Mesodermal cell (in vitro differentiated cells): ENCODE measurements at regions not wholly inside any gene's neighbourhood (a gene's known extent, or its start where the extent isn't known, plus 50 kb on each side); places are given as distances from the start of the nearest gene placed in this dataset.

Source experiments
- H3K27ac ChIP-seq: 2 replicates; pipeline ENCODE4 v1.7.0; 2013; ENCODE audit warnings: mild to moderate bottlenecking, low read depth, low read length, moderate library complexity; ENCODE audit not compliant: severe bottlenecking
- H3K36me3 ChIP-seq: 2 replicates; pipeline ENCODE4 v1.7.1; 2013; ENCODE audit warnings: mild to moderate bottlenecking, low read length, moderate library complexity; ENCODE audit not compliant: control insufficient read depth, insufficient read depth
- H3K4me1 ChIP-seq: one replicate; pipeline ENCODE4 v1.7.1; 2013; ENCODE audit warnings: mild to moderate bottlenecking, low read length; ENCODE audit not compliant: insufficient read depth, control insufficient read depth, poor library complexity, severe bottlenecking
- H3K4me3 ChIP-seq: 2 replicates; pipeline ENCODE4 v1.7.0; 2013; ENCODE audit warnings: low read length, control low read depth, mild to moderate bottlenecking; ENCODE audit not compliant: insufficient read depth, poor library complexity, severe bottlenecking; ENCODE audit errors: extremely low read depth
- H3K9me3 ChIP-seq: 2 replicates; pipeline ENCODE4 v1.7.1; 2013; ENCODE audit warnings: mild to moderate bottlenecking, low read length, moderate library complexity; ENCODE audit not compliant: control insufficient read depth
- WGBS, 2 experiments: methylation state at CpG; one replicate each; pipeline ENCODE4 v1.1.5; 2013; ENCODE audit warnings: missing lambda C conversion rate in 2 of 2; ENCODE audit not compliant: insufficient coverage in 2 of 2; 5-methylcytosine and 5-hydroxymethylcytosine counted together

DNA sequence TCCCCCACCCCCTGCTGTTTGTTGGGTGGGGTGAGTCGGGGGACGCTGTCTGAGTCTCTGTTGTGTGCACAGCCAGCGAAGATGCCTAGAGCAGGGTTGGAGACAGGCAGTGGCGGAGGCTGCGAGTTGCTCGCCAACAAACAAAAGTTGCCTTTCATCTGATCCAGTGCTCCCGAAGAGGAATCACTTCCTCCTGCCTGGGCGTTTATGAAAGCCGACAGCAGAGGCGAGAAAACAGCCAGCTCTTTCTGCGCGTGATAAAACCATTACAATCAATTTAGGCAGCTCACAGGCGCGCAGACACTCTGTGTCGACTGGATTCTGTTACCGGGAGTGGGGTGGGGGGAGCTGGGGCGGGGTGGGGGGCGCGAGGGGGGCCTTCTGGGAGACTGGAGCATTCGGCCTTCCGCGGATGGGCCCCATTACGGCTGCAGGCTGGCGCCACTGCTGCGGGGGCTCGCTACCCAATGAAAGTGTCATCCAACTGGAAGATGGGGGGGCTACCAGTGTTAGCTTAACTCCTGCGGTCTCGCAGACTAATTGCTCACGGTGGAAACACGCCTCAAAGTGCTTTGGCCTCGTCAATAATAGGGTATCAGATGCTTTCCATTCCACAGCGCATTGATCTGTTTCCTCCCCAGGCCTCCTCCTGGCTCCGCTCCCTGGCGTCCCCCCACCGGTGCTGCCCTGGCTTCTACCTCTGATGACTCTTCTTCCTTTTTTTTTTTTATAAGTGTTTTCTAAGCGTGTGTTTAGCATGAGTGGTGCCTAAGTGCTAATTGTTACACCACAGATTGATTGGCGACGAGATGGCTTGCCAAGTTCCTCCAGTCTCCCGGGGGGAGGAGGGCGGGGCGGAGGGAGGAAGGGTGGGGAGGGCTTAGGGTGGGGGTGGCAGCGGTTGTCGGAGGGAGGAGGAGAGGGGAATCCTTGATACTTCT is 678.4 kb downstream of the MED13L start:
- no peaks in the 10 kb centered on the region for H3K9me3 ChIP-seq
- no peak overlapping the region for H3K4me3 ChIP-seq
- H3K36me3 ChIP-seq: no peaks in the 10 kb centered on the region
- WGBS, 2 experiments: 73 to 75% methylated on average over 16 to 18 of the region's 43 CpGs
- H3K4me1 ChIP-seq: peaks cover 6% of the 10 kb centered on the region
- H3K27ac ChIP-seq: no peak overlapping the region

DNA sequence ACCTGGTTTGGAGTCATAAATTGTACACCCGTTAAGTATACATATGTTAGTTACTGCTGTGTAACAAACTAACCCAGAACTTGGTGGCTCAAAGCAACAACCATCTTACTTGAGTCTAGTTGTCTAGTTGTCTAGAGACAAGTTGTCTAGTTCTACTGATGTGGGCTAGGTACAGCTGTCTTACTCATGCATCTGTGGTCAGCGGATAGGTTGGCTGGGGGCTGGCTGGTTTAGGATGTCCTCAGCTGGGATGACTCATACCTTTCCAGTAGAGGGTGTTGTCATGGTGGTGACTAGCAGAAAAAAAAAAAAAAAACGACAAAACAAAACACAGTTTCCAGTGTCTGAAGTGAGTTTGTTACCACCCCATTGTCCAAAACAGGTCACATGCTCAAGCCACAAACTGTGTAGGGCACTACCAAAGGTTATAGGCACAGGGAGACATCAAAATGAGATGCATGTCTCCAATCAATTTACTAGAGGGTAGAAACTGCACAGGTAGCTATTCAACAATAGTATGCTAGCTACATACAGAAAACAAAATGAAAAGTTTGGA is 680.3 kb downstream of the MED13L start:
- H3K4me1 ChIP-seq: peaks cover 6% of the 10 kb centered on the region
- H3K27ac ChIP-seq: no peak overlapping the region
- no CpG with 5 or more reads among the region's 3 CpGs for WGBS, 2 experiments
- H3K9me3 ChIP-seq: no peaks in the 10 kb centered on the region
- H3K36me3 ChIP-seq: no peaks in the 10 kb centered on the region
- H3K4me3 ChIP-seq: no peak overlapping the region

DNA sequence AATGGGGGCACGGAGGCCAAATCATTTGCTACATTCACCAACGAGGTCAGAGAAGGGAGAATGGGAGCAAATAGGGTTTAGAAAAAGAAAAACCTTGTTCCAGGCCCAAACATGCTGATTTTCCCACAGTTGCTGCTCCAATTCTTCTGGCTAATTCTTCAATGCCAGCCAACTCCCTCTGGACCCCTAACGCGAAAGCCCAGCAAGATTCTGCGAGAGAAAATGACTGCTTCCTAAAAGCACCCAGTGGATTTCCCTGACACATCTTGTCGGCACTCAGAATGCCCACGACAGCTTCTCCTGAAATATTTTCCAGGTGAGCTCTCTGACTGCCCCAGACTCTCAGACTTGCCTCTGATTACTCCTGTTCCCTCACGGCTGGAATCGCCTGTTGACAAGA is 689.4 kb downstream of the MED13L start:
- no peaks in the 10 kb centered on the region for H3K4me1 ChIP-seq
- no peak overlapping the region for H3K27ac ChIP-seq
- no peak overlapping the region for H3K4me3 ChIP-seq
- H3K9me3 ChIP-seq: no peaks in the 10 kb centered on the region
- WGBS, 2 experiments: 86 to 93% methylated on average over 7 to 8 of the region's 9 CpGs
- H3K36me3 ChIP-seq: no peaks in the 10 kb centered on the region

DNA sequence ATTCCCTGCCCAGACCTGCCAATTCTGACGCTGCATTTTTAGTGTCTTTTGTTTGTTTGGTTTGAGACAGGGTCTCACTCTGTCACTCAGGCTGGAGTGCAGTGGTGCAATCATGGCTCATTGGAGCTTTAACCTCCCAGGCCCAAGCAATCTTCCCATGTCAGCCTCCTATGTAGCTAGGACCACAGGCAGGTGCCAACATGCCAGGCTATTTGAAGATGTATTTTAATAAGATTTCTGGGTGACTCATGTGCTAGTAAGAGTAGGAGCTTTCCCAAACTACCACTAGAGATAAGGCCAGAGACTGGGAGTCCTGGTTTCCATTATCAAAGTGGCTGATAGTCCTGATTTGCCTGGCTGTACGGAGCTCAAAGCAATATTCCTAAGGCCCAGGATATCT is 693.3 kb downstream of the MED13L start:
- Histone ChIP-seq H3K4me1 (no peaks in the 10 kb centered on the region), H3K36me3 (no peaks in the 10 kb centered on the region), H3K9me3 (no peaks in the 10 kb centered on the region), H3K4me3 (no peak overlapping the region), H3K27ac (no peak overlapping the region)
- WGBS, 2 experiments: 86 to 100% methylated on average over 1 to 2 of the region's 2 CpGs

DNA sequence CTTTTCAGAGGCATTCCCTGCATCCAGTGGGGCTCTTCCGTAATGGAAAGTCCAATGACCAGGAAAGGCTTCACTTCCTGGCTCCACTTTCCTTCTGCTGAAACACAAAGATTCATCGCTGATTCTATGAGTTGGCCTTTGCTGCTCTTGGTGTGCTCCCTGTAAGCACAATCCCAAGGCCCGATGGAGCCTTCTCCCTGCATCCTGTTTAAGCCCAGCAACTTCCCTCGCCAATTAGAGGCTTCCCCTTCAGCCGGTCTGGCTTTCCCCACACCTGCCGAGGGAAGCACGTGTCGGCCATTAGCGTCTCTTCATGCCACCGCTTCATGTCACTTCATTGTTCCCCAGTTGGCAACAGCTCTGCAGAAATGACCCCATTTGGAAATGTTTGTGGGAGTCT is 693.9 kb downstream of the MED13L start:
- Histone ChIP-seq H3K4me1 (no peaks in the 10 kb centered on the region), H3K27ac (no peak overlapping the region), H3K9me3 (no peaks in the 10 kb centered on the region), H3K36me3 (no peaks in the 10 kb centered on the region), H3K4me3 (no peak overlapping the region)
- 85 to 93% methylated on average over 6 to 10 of the region's 10 CpGs for WGBS, 2 experiments

DNA sequence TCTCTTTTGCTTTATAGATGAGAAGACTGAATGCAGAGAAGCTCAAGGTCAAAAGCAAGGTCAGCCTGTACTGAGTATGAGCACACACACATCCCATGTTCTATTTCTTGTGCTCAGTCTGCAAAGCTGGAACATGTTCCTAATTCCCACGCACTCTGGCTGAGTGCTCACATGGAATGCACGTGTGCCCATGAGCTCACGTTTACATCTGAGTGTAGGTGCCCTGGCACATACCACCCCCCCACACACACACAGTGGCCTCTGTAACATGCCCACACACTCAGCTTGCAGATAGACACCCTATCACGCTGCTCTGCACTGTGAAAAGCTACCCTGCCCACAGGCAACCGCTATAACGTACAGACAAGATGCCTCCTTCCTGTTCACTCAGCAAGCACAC is 700.1 kb downstream of the MED13L start:
- Histone ChIP-seq H3K36me3 (no peaks in the 10 kb centered on the region), H3K4me3 (no peak overlapping the region), H3K27ac (no peak overlapping the region), H3K4me1 (no peaks in the 10 kb centered on the region), H3K9me3 (no peaks in the 10 kb centered on the region)
- WGBS, 2 experiments: 79 to 92% methylated on average over 3 to 6 of the region's 6 CpGs

DNA sequence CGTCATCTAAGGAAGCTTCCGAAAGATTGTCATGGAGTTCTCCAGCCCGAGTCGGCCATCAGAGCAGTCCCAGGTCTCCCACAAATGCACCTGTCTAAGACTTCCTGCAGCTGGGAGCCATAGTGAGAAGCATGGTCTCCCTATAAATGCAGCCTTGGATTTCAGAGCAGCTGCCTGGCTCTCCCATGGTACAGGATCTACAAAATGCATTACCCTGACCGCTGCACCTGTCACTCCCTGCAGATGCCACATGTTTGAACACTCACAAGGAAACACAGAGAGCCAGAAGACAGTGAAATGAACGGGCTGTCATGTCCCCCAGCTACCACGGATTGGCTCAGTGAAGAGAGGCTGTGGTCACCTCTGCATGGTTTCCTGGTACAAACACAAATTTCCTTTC is 702.7 kb downstream of the MED13L start:
- no peaks in the 10 kb centered on the region for H3K9me3 ChIP-seq
- WGBS, 2 experiments: 85 to 87% methylated on average over 7 of the region's 7 CpGs
- no peak overlapping the region for H3K27ac ChIP-seq
- H3K36me3 ChIP-seq: no peaks in the 10 kb centered on the region
- no peak overlapping the region for H3K4me3 ChIP-seq
- H3K4me1 ChIP-seq: no peaks in the 10 kb centered on the region

DNA sequence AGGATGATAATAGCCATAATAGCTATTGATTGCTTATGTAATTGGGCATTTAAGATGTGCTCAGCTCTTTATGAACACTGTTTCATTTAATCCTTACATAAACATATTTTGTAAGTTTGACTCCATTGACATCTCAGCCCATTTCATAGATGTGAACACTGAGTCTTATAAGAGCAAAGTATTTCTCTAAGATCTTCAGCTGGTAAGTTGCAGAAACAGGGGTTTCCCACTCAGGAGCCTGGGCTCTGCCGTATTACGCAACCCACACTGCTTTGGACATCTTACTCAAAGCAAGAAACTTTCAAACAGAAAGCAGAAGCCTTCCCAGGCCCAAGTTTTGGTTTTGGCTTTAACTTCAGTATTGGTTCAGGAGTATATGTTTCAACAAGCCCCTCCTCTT is 705.1 kb downstream of the MED13L start:
- Histone ChIP-seq H3K27ac (no peak overlapping the region), H3K4me3 (no peak overlapping the region), H3K4me1 (no peaks in the 10 kb centered on the region), H3K9me3 (no peaks in the 10 kb centered on the region), H3K36me3 (no peaks in the 10 kb centered on the region)
- 95% methylated on average over 2 of the region's 2 CpGs; no CpG with 5 or more reads in 1 of the 2 experiments for WGBS, 2 experiments

DNA sequence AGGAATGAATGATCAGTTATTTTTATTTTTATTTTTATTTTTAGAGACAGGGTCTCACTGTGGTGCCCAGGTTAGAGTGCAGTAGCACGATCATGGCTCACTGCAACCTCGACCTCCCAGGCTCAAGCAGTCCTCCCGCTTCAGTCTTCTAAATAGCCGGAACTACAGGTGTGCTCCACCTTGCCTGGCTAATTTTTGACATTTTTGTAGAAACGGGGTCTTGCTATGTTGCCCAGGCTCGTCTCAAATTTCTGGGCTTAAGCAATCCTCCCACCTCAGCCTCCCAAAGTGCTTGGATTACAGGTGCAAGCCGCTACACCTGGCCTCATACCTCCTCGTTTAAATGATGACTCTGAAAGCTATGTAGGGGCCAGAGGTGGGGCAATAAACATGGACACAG is 706.0 kb downstream of the MED13L start:
- no peaks in the 10 kb centered on the region for H3K4me1 ChIP-seq

DNA sequence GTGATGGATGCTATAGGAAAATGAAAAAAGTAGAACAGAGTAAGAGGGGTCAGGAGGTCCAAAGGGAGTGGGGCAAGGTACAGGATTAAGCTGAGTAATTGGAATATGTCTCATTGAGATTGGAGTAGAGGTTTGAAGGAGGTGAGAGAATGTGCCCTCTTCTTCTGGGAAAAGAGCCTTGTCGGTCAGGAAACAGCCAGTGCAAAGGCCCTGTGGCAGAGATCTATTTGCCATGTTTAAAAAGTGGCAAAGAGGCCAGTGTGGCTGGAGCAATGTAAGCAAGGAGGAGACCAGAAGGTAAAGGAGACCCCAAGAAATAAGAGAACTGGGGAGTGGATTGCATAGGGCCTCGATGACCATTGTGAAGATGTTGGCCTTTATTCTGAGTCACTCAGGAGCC is 706.5 kb downstream of the MED13L start:
- Histone ChIP-seq H3K27ac (no peak overlapping the region), H3K4me3 (no peak overlapping the region), H3K9me3 (no peaks in the 10 kb centered on the region), H3K4me1 (no peaks in the 10 kb centered on the region), H3K36me3 (no peaks in the 10 kb centered on the region)
- 92 to 93% methylated on average over 2 of the region's 2 CpGs for WGBS, 2 experiments

More for the DNA sequence above, 706.0 kb downstream of the MED13L start:
- Histone ChIP-seq H3K36me3 (no peaks in the 10 kb centered on the region), H3K27ac (no peak overlapping the region), H3K4me3 (no peak overlapping the region), H3K9me3 (no peaks in the 10 kb centered on the region)
- WGBS, 2 experiments: 91 to 94% methylated on average over 7 to 8 of the region's 8 CpGs
